Endometrium (tissue), 2 donors: ENCODE measurements at regions not wholly inside any gene's neighbourhood (a gene's known extent, or its start where the extent isn't known, plus 50 kb on each side); places are given as distances from the start of the nearest gene placed in this dataset.

Source experiments
- FAIRE-seq: peaks from 2 replicates; lab custom pipeline; 2012; peaks lifted over from hg19 to GRCh38; lab: Jason Lieb, UNC
- donor health status: control.
- donor health status: control.

- FAIRE-seq = no peak
These were observed 215.6 kb upstream of the POU3F3 start for GRCh38 chr2:104638190-104638858.

- no peak for FAIRE-seq
These were observed 215.1 kb upstream of the POU3F3 start for GRCh38 chr2:104638859-104639202.

DNA sequence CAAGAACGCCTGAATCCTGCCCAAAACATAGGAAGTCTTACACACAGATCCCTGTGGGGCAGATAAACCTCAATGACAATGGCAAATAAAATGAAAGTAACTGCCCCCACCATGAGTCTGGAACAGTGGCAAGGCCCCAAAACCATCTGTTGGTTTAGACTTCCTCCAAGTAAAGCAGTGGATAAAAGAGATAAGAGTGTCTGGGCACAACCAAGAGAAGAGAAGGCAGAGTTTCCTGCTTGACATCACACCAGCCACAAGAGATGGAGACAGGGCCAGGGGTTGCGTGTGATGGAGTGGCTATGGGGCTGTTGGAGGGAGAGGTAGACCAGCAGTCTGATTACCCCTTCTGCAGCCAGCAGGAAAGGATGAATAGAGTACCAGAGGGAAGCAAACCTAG, 212.1 kb upstream of the POU3F3 start:
- no peak for FAIRE-seq

DNA sequence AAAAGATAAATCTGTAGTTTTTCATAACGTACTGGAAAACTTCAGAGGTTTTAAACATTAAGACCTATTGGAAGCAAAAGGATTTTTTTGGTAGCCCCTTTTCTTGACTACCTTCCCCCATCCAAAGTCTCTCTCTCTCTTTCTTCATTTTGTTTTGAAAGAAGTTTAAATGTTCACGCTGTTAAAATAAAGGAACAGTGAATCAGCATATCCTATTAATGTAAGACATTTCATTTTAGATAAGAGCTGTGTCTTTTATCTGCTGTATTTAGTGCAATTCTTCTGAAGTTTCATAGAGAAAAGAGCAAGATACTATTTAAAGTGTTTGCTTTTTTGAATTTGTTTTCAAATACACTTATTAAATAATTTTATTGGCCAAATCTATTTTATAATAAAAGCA, 205.5 kb upstream of the POU3F3 start:
- FAIRE-seq = no peak

GRCh38 chr2:104649866-104650265, 204.0 kb upstream of the POU3F3 start:
- FAIRE-seq = no peak

- no peak for FAIRE-seq
These were observed 203.4 kb upstream of the POU3F3 start for GRCh38 chr2:104650405-104650996.

DNA sequence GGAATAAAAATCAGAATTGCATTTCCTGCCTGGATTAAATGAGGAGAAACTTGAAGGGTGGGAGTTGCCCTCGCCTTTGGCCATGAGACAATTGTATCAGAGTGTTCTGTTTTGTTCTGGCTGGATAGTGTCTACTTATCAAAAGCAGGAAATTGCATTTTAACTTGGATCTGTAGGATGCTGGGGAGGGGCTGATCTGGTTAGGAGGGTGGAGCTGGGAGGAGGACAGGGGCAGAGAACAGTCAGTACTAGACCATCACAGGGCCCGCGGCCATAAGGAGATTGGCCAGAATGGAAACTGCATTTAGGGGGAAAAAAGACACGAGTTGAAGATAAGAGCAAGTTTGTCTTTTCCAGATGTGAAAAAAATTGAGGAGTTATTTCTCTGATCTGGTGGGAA, 199.1 kb upstream of the POU3F3 start:
- no peak for FAIRE-seq

GRCh38 chr2:104656571-104657163, 197.2 kb upstream of the POU3F3 start:
- no peak for FAIRE-seq

DNA sequence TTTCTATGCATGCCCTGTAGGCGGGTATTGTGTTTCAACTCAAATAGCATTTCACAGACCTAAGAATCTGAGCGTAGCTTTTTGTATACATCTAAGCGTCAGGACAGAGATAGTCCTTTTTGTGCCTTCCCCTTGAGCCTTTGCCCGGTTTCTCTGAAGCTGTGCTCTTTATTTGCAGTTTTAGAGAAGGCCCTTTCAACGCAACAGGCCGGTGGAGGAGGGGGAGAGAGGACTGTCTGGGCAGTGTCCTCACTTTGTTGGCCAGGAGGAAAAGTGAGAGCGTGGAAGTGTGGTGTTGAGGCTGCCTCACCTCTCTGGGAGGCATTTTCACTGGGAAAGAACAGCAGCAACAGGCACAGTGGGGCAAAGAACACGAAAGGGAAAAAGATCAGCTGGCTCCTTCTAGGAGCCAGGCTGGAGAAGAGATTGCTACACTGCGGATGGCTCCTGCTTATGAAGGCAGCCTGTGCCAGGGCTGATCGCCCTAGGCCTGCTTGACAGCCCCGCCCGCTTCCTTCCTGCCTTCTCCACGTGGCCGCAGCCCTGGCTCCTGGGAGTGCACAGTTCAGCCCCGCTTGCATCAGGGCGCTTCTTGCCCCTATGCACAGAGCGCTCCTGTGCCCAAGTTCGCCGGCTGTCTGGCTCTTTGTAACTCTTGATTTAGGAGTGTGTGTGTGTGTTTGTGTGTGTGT, 195.6 kb upstream of the POU3F3 start:
- no peak for FAIRE-seq

DNA sequence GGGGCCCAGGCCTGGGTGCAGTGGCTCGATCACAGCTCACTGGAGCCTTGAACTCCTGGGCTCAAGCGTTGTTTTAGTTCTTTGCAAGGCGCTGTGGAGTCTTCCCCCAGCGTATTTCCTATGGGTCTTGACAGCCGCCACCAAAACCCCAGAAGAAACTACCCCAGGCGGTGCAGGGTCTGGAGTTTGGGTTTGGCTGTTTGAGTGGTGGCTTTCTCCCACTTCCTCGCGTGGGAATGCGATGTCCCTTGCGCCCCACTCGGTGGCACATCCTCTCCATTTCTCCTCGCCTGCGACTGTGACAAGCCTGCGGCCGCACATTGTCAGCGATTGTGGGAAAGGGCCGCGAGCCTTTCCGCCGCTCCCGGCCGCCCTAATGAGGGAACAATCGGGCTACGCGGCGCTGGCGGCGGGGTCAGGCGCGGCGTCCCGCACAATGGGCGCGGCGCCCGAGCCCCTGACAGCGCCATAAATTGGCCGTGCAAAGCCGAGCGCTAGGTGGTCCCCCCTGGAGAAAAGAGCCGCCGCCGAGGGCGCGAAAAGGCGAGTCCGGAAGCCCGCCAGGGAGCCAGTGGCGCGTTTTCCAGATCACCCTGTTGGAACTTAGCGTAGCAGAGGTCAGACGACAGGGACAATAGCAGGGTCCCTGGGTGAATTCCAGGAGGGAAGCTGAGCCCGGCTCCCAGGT, 194.9 kb upstream of the POU3F3 start:
- no peak for FAIRE-seq

DNA sequence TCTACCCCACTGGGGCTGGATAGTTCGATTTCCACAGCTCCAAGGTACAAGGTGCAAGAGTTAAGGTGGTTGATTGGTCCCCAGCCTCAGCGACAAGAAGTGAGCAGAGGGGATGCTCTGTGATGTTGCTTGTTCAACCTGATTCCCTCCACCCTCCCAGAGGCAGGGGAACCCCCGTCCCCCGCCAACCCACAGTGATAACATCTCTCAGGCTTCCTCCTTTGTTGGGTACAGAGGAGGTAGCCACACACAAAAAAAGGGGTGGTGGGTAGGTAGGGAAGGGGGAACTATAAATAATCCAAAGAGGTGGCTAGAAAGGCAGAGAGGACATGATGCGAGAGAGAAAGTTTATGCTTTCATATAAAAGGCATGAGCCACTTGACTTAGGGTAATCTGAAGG, 192.9 kb upstream of the POU3F3 start:
- FAIRE-seq = no peak

DNA sequence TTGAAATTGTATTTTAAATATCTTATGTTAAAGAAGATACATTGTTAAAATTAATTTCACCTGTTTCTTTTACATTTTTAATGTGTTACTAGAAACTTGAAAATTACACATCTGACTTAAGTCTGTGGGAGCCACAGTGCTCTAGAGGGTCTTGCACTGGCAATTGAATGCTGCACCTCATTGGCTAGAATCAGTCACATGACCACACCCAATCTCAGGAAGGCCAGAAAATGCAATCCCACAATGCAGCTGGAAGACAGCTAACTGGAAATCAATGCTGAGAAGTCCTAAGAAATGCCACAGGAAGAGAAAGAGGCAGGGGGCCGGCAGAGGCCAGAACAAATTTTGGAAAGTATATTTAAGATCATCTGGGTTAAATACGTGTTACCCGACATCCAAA, 189.2 kb upstream of the POU3F3 start:
- no peak for FAIRE-seq

- no peak for FAIRE-seq
These were observed 185.3 kb upstream of the POU3F3 start for GRCh38 chr2:104668631-104669030.

- FAIRE-seq = no peak
These were observed 180.7 kb upstream of the POU3F3 start for GRCh38 chr2:104673225-104673624.

GRCh38 chr2:104678181-104678580, 175.7 kb upstream of the POU3F3 start:
- no peak for FAIRE-seq

DNA sequence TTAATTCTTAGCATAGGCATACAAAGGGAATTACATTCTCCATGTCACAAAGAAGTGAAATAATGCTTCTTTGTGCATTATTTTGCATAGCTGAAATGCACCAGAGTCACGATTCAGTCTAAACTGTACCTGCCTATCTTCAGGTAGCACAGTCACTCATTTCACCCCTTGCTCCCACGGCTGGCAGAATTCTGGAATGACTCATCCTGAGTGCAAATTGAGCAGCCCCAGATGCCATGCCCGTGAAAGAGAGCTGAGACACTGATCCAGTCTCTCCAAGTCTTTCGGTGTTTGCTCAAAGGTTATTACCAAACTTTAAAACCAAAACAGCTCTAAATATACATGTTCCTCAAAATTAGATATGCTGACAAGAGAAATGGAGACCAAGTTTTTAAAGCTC, 168.3 kb upstream of the POU3F3 start:
- FAIRE-seq = no peak

DNA sequence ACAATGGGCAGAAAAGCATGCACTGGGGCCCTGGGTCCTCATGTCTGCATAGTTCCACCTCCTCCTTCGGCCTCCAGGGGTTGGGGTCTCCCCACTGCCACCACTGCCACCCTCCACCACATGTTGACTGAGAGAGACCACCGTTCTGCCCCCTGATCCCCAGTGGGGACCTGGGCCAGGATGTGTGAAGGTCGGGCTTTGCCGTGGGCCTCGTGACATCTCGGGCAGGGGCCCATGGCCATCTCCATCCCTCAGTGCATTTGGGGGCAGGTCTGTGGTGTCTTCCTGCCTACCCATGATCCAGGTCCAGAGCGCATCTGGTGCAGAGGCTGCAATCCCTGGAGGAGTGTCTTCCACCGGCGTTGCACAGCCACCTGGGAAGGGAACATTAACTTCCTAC, 166.8 kb upstream of the POU3F3 start:
- no peak for FAIRE-seq

DNA sequence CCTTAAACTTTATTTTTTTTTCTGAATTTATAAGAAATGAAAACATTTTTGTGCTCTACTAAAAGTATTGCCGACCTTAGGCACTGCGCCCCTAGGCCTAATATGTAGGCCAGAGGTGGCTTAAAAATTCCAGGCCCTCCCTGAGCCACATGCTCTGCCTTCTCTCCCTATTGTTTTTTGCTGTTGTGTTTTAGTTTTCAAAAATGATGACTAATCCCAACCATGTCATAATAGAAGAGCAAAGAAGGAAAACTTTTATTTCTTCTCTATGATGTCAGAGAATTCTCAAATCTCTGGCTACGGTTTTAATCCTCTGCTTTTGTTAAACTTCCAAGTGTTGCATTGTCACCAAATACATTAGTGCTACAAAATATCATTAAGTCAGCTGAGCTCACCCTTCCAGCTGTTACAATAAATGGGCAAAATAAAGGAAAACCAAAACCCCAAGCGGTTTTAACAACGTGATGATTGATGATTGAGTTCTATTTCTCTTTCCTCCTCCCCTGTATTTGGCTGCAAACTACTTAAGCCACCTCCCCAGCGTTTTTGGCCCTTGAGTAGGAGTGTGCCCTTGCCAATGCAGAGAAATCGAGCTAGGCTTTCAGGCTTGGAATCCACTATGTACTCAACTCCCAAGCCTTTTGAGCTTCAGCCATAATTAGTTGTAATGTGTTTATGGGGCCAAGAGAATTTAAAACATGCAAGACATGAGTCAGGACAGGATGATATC, 163.5 kb upstream of the POU3F3 start:
- no peak for FAIRE-seq

GRCh38 chr2:104698276-104698675, 155.6 kb upstream of the POU3F3 start:
- FAIRE-seq = no peak

- FAIRE-seq = no peak
These were observed 152.5 kb upstream of the POU3F3 start for GRCh38 chr2:104701411-104701911.

GRCh38 chr2:104702031-104702850, 151.7 kb upstream of the POU3F3 start:
- no peak for FAIRE-seq
